ENCODE measurements at regions not wholly inside any gene's neighbourhood (a gene's known extent, or its start where the extent isn't known, plus 50 kb on each side); places are given as distances from the start of the nearest gene placed in this dataset.

GRCh38 chr10:90652519-90652918 lies 205.3 kb downstream of the HTR7 start:
- Mint-ChIP-seq H3K4me3 (no peak overlapping the region), H3K4me1 (ENCODE audit: low read depth) (no peaks in the 10 kb centered on the region), H3K27ac (no peak overlapping the region), H3K9me3 (peaks cover 7% of the 10 kb centered on the region), H3K36me3 (ENCODE audit: low read depth) (no peaks in the 10 kb centered on the region), H3K27me3 (ENCODE audit: insufficient read depth) (no peaks in the 10 kb centered on the region)
- intact Hi-C loops (cut with micrococcal nuclease) = no loop called here
- DNase-seq (ENCODE audit: low spot score) = no peak

- intact Hi-C loops (cut with micrococcal nuclease) = no loop called here
- no peak overlapping the region for H3K4me3 Mint-ChIP-seq
- H3K9me3 Mint-ChIP-seq = no peaks in the 10 kb centered on the region
- no peaks in the 10 kb centered on the region for H3K27me3 Mint-ChIP-seq (ENCODE audit: insufficient read depth)
- H3K27ac Mint-ChIP-seq = no peak overlapping the region
- no peak for DNase-seq (ENCODE audit: low spot score)
- H3K4me1 Mint-ChIP-seq (ENCODE audit: low read depth) = no peaks in the 10 kb centered on the region
- H3K36me3 Mint-ChIP-seq (ENCODE audit: low read depth) = no peaks in the 10 kb centered on the region
Observed at GRCh38 chr10:90658791-90659190, 199.0 kb downstream of the HTR7 start.

GRCh38 chr10:90665905-90666662 lies 191.8 kb downstream of the HTR7 start:
- Mint-ChIP-seq H3K36me3 (ENCODE audit: low read depth) (no peaks in the 10 kb centered on the region), H3K27ac (no peak overlapping the region), H3K9me3 (no peaks in the 10 kb centered on the region), H3K27me3 (ENCODE audit: insufficient read depth) (no peaks in the 10 kb centered on the region), H3K4me3 (no peak overlapping the region), H3K4me1 (ENCODE audit: low read depth) (no peaks in the 10 kb centered on the region)
- intact Hi-C loops (cut with micrococcal nuclease) = no loop called here
- DNase-seq (ENCODE audit: low spot score) = no peak

- intact Hi-C loops (cut with micrococcal nuclease) = no loop called here
- Mint-ChIP-seq H3K27ac (no peak overlapping the region), H3K9me3 (no peaks in the 10 kb centered on the region)
Observed at GRCh38 chr10:90674461-90674860, 183.4 kb downstream of the HTR7 start.

GRCh38 chr10:90674928-90675327 lies 182.9 kb downstream of the HTR7 start:
- Mint-ChIP-seq H3K4me1 (ENCODE audit: low read depth) (no peaks in the 10 kb centered on the region), H3K36me3 (ENCODE audit: low read depth) (no peaks in the 10 kb centered on the region), H3K27me3 (ENCODE audit: insufficient read depth) (no peaks in the 10 kb centered on the region), H3K27ac (no peak overlapping the region), H3K9me3 (no peaks in the 10 kb centered on the region), H3K4me3 (no peak overlapping the region)
- DNase-seq (ENCODE audit: low spot score) = no peak
- intact Hi-C loops (cut with micrococcal nuclease) = no loop called here

More at GRCh38 chr10:90674461-90674860, 183.4 kb downstream of the HTR7 start:
- Mint-ChIP-seq H3K27me3 (ENCODE audit: insufficient read depth) (no peaks in the 10 kb centered on the region), H3K36me3 (ENCODE audit: low read depth) (no peaks in the 10 kb centered on the region), H3K4me3 (no peak overlapping the region), H3K4me1 (ENCODE audit: low read depth) (no peaks in the 10 kb centered on the region)
- no peak for DNase-seq (ENCODE audit: low spot score)

- intact Hi-C loops (cut with micrococcal nuclease) = no loop called here
- Mint-ChIP-seq H3K4me3 (no peak overlapping the region), H3K27ac (no peak overlapping the region), H3K36me3 (ENCODE audit: low read depth) (no peaks in the 10 kb centered on the region), H3K4me1 (ENCODE audit: low read depth) (no peaks in the 10 kb centered on the region), H3K9me3 (no peaks in the 10 kb centered on the region), H3K27me3 (ENCODE audit: insufficient read depth) (no peaks in the 10 kb centered on the region)
- DNase-seq (ENCODE audit: low spot score) = no peak
Observed at GRCh38 chr10:90675621-90676020, 182.2 kb downstream of the HTR7 start.
